ENCODE measurements at regions not wholly inside any gene's neighbourhood (a gene's known extent, or its start where the extent isn't known, plus 50 kb on each side); places are given as distances from the start of the nearest gene placed in this dataset.

DNA sequence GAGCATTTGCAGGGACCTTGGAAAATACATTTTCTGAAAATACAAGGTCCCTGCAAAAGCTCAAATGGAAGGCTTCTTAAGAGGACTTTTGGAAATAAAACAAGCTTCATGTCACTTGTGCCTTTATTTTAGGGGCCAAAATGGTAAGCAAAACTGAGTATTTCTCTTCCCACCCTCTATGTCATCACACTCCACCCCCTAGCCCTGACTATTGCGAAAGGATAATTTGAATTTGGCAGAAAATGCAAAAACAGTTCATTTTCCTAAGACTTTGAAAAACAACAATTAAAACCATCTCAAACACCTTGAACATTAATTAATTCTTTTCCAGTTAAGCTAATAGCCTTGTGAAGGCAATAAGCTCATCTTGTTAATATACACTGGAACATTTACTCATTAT is 201.7 kb downstream of the TM2D1 start:
- TF ChIP-seq POLR2A (IDR thresholded peaks at IDR 0.05), result no peak
- TF ChIP-seq POLR2AphosphoS5 (IDR thresholded peaks at IDR 0.05), result no peak
